ENCODE measurements at regions not wholly inside any gene's neighbourhood (a gene's known extent, or its start where the extent isn't known, plus 50 kb on each side); places are given as distances from the start of the nearest gene placed in this dataset.

GRCh38 chrX:92224406-92224805 lies 445.2 kb downstream of the PCDH11X start:
- no peak overlapping the region for H2AFZ ChIP-seq (ENCODE audit: low read length)
- H2BK12ac ChIP-seq (ENCODE audit: low read length), result no peak overlapping the region
- H3K4ac ChIP-seq (ENCODE audit: low read length), result no peak overlapping the region
- H4K91ac ChIP-seq (ENCODE audit: low read depth, low read length, poor library complexity), result no peak overlapping the region
- H3K36me3 ChIP-seq (replicated peaks in 1 of 2; ENCODE audit: control insufficient read depth in 2 of 2, insufficient read depth in 2 of 2, low read length in 2 of 2), result no peaks in the 10 kb centered on the region
- no CpG with 5 or more reads among the region's 2 CpGs for WGBS, 2 donors (ENCODE audit: extremely low coverage in 2 of 2, insufficient read length in 2 of 2, insufficient replicate concordance in 1 of 2)
- no peak overlapping the region for H3K18ac ChIP-seq (ENCODE audit: low read length)
- no peak for DNase-seq (ENCODE audit: low spot score)
- no peaks in the 10 kb centered on the region for H3K4me1 ChIP-seq (ENCODE audit: control insufficient read depth in 2 of 2, insufficient read depth in 1 of 2, low read depth in 1 of 2, low read length in 2 of 2)
- H2BK15ac ChIP-seq (ENCODE audit: low read length), result no peak overlapping the region
- H3K27ac ChIP-seq (replicated peaks; ENCODE audit: low read length), result no peak overlapping the region
- no peak overlapping the region for H3K14ac ChIP-seq (ENCODE audit: low read length)
- no peak overlapping the region for H4K8ac ChIP-seq (ENCODE audit: low read depth, low read length)
- H3K27me3 ChIP-seq (ENCODE audit: control insufficient read depth in 3 of 3, insufficient read depth in 3 of 3, low read depth in 1 of 3, low read length in 3 of 3), result no peaks in the 10 kb centered on the region
- H3K9me3 ChIP-seq (replicated peaks in 1 of 2; ENCODE audit: control insufficient read depth in 2 of 2, insufficient read depth in 1 of 2, low read depth in 1 of 2, low read length in 2 of 2), result no peaks in the 10 kb centered on the region
- H2AK5ac ChIP-seq (ENCODE audit: low read depth, low read length), result no peak overlapping the region
- no peak overlapping the region for H3K9ac ChIP-seq (ENCODE audit: low read depth, low read length, poor library complexity)
- H2BK5ac ChIP-seq (ENCODE audit: low read length), result no peak overlapping the region
- H3K4me3 ChIP-seq (ENCODE audit: low read length in 2 of 2), result no peak overlapping the region
- no peaks in the 10 kb centered on the region for H3K79me1 ChIP-seq (ENCODE audit: low read depth, low read length)
- no peak overlapping the region for H3K23ac ChIP-seq (ENCODE audit: low read depth, low read length, poor library complexity)
- H2BK120ac ChIP-seq (ENCODE audit: low read depth, low read length), result no peak overlapping the region
- no peak overlapping the region for H3K4me2 ChIP-seq (ENCODE audit: insufficient read depth, low read length, poor library complexity, severe bottlenecking)

GRCh38 chrX:92230628-92231027 lies 451.5 kb downstream of the PCDH11X start:
- Histone ChIP-seq H2BK120ac (ENCODE audit: low read depth, low read length) (no peak overlapping the region), H4K91ac (ENCODE audit: low read depth, low read length, poor library complexity) (no peak overlapping the region), H3K4me3 (ENCODE audit: low read length in 2 of 2) (no peak overlapping the region), H3K4me2 (ENCODE audit: insufficient read depth, low read length, poor library complexity, severe bottlenecking) (no peak overlapping the region), H3K18ac (ENCODE audit: low read length) (no peak overlapping the region), H3K27me3 (ENCODE audit: control insufficient read depth in 3 of 3, insufficient read depth in 3 of 3, low read depth in 1 of 3, low read length in 3 of 3) (no peaks in the 10 kb centered on the region), H3K23ac (ENCODE audit: low read depth, low read length, poor library complexity) (no peak overlapping the region), H2AFZ (ENCODE audit: low read length) (no peak overlapping the region), H3K27ac (replicated peaks; ENCODE audit: low read length) (no peak overlapping the region), H3K14ac (ENCODE audit: low read length) (no peak overlapping the region), H2BK12ac (ENCODE audit: low read length) (no peak overlapping the region), H3K36me3 (replicated peaks in 1 of 2; ENCODE audit: control insufficient read depth in 2 of 2, insufficient read depth in 2 of 2, low read length in 2 of 2) (no peaks in the 10 kb centered on the region), H4K8ac (ENCODE audit: low read depth, low read length) (no peak overlapping the region), H3K4me1 (ENCODE audit: control insufficient read depth in 2 of 2, insufficient read depth in 1 of 2, low read depth in 1 of 2, low read length in 2 of 2) (no peaks in the 10 kb centered on the region), H3K9ac (ENCODE audit: low read depth, low read length, poor library complexity) (no peak overlapping the region), H3K79me1 (ENCODE audit: low read depth, low read length) (no peaks in the 10 kb centered on the region), H3K9me3 (replicated peaks in 1 of 2; ENCODE audit: control insufficient read depth in 2 of 2, insufficient read depth in 1 of 2, low read depth in 1 of 2, low read length in 2 of 2) (no peaks in the 10 kb centered on the region), H3K4ac (ENCODE audit: low read length) (no peak overlapping the region), H2AK5ac (ENCODE audit: low read depth, low read length) (no peak overlapping the region), H2BK15ac (ENCODE audit: low read length) (no peak overlapping the region), H2BK5ac (ENCODE audit: low read length) (no peak overlapping the region)
- DNase-seq (ENCODE audit: low spot score), result no peak
- whole genome bisulfite sequencing, 2 donors (ENCODE audit: extremely low coverage in 2 of 2, insufficient read length in 2 of 2, insufficient replicate concordance in 1 of 2), result no CpG with 5 or more reads among the region's 3 CpGs

GRCh38 chrX:92231391-92231790 lies 452.2 kb downstream of the PCDH11X start:
- Histone ChIP-seq H2AFZ (ENCODE audit: low read length) (no peak overlapping the region), H2BK12ac (ENCODE audit: low read length) (no peak overlapping the region), H3K23ac (ENCODE audit: low read depth, low read length, poor library complexity) (no peak overlapping the region), H3K9ac (ENCODE audit: low read depth, low read length, poor library complexity) (no peak overlapping the region), H2BK15ac (ENCODE audit: low read length) (no peak overlapping the region), H3K4me1 (ENCODE audit: control insufficient read depth in 2 of 2, insufficient read depth in 1 of 2, low read depth in 1 of 2, low read length in 2 of 2) (no peaks in the 10 kb centered on the region), H2AK5ac (ENCODE audit: low read depth, low read length) (no peak overlapping the region), H3K4me2 (ENCODE audit: insufficient read depth, low read length, poor library complexity, severe bottlenecking) (no peak overlapping the region), H3K9me3 (replicated peaks in 1 of 2; ENCODE audit: control insufficient read depth in 2 of 2, insufficient read depth in 1 of 2, low read depth in 1 of 2, low read length in 2 of 2) (no peaks in the 10 kb centered on the region), H2BK120ac (ENCODE audit: low read depth, low read length) (no peak overlapping the region), H3K27me3 (ENCODE audit: control insufficient read depth in 3 of 3, insufficient read depth in 3 of 3, low read depth in 1 of 3, low read length in 3 of 3) (no peaks in the 10 kb centered on the region), H3K27ac (replicated peaks; ENCODE audit: low read length) (no peak overlapping the region), H3K14ac (ENCODE audit: low read length) (no peak overlapping the region), H4K91ac (ENCODE audit: low read depth, low read length, poor library complexity) (no peak overlapping the region), H3K36me3 (replicated peaks in 1 of 2; ENCODE audit: control insufficient read depth in 2 of 2, insufficient read depth in 2 of 2, low read length in 2 of 2) (no peaks in the 10 kb centered on the region), H2BK5ac (ENCODE audit: low read length) (no peak overlapping the region), H4K8ac (ENCODE audit: low read depth, low read length) (no peak overlapping the region), H3K18ac (ENCODE audit: low read length) (no peak overlapping the region), H3K4me3 (ENCODE audit: low read length in 2 of 2) (no peak overlapping the region), H3K79me1 (ENCODE audit: low read depth, low read length) (no peaks in the 10 kb centered on the region), H3K4ac (ENCODE audit: low read length) (no peak overlapping the region)
- no peak for DNase-seq (ENCODE audit: low spot score)
- no CpG with 5 or more reads among the region's 2 CpGs for WGBS, 2 donors (ENCODE audit: extremely low coverage in 2 of 2, insufficient read length in 2 of 2, insufficient replicate concordance in 1 of 2)

- Histone ChIP-seq H3K23ac (ENCODE audit: low read depth, low read length, poor library complexity) (no peak overlapping the region), H3K27me3 (ENCODE audit: control insufficient read depth in 3 of 3, insufficient read depth in 3 of 3, low read depth in 1 of 3, low read length in 3 of 3) (no peaks in the 10 kb centered on the region), H2BK15ac (ENCODE audit: low read length) (no peak overlapping the region), H4K91ac (ENCODE audit: low read depth, low read length, poor library complexity) (no peak overlapping the region), H3K4ac (ENCODE audit: low read length) (no peak overlapping the region), H3K4me2 (ENCODE audit: insufficient read depth, low read length, poor library complexity, severe bottlenecking) (no peak overlapping the region), H2AK5ac (ENCODE audit: low read depth, low read length) (no peak overlapping the region), H2BK12ac (ENCODE audit: low read length) (no peak overlapping the region), H3K9me3 (replicated peaks in 1 of 2; ENCODE audit: control insufficient read depth in 2 of 2, insufficient read depth in 1 of 2, low read depth in 1 of 2, low read length in 2 of 2) (no peaks in the 10 kb centered on the region), H3K36me3 (replicated peaks in 1 of 2; ENCODE audit: control insufficient read depth in 2 of 2, insufficient read depth in 2 of 2, low read length in 2 of 2) (no peaks in the 10 kb centered on the region), H2AFZ (ENCODE audit: low read length) (no peak overlapping the region), H2BK5ac (ENCODE audit: low read length) (no peak overlapping the region), H3K14ac (ENCODE audit: low read length) (no peak overlapping the region), H3K4me1 (ENCODE audit: control insufficient read depth in 2 of 2, insufficient read depth in 1 of 2, low read depth in 1 of 2, low read length in 2 of 2) (no peaks in the 10 kb centered on the region), H3K27ac (replicated peaks; ENCODE audit: low read length) (no peak overlapping the region), H3K4me3 (ENCODE audit: low read length in 2 of 2) (no peak overlapping the region), H4K8ac (ENCODE audit: low read depth, low read length) (no peak overlapping the region), H3K18ac (ENCODE audit: low read length) (no peak overlapping the region), H2BK120ac (ENCODE audit: low read depth, low read length) (no peak overlapping the region), H3K79me1 (ENCODE audit: low read depth, low read length) (no peaks in the 10 kb centered on the region), H3K9ac (ENCODE audit: low read depth, low read length, poor library complexity) (no peak overlapping the region)
- DNase-seq (ENCODE audit: low spot score), result no peak
- WGBS, 2 donors (ENCODE audit: extremely low coverage in 2 of 2, insufficient read length in 2 of 2, insufficient replicate concordance in 1 of 2), result no CpG with 5 or more reads among the region's 3 CpGs
These were observed 453.0 kb downstream of the PCDH11X start for GRCh38 chrX:92232182-92232581.
